GM23338 (cell line): ENCODE measurements at regions not wholly inside any gene's neighbourhood (a gene's known extent, or its start where the extent isn't known, plus 50 kb on each side); places are given as distances from the start of the nearest gene placed in this dataset.

Experiments used
- ATAC-seq: fragments of 200-7000 bp; cut with Tn5 transposase; 3 replicates; pipeline ENCODE4 v1.9.1; 2020
- DNase-seq: peaks from one replicate; pipeline ENCODE4 v3.0.0-alpha.2; 2015; ENCODE audit warnings: low spot score
- H2AFZ ChIP-seq: fragments of 200-600 bp; sonication (generic); 2 replicates; pipeline ENCODE4 v1.8.0; 2016; ENCODE audit warnings: antibody characterized with exemption, mild to moderate bottlenecking, moderate library complexity
- H3F3A ChIP-seq: fragments of 200-600 bp; sonication (generic); replicated peaks from 2 replicates; pipeline ENCODE4 v1.8.0; 2017; ENCODE audit warnings: antibody characterized with exemption, mixed run types, low read depth
- H3K27ac ChIP-seq: fragments of 200-600 bp; sonication (generic); 2 replicates; pipeline ENCODE4 v1.6.1; 2016; ENCODE audit warnings: low read depth
- H3K27me3 ChIP-seq: fragments of 200-600 bp; sonication (generic); 2 replicates; pipeline ENCODE4 v1.8.0; 2016; ENCODE audit warnings: mild to moderate bottlenecking, mixed run types, moderate library complexity; ENCODE audit not compliant: insufficient read depth
- H3K36me3 ChIP-seq: fragments of 200-600 bp; sonication (generic); 2 replicates; pipeline ENCODE4 v1.8.0; 2016; ENCODE audit warnings: mild to moderate bottlenecking; ENCODE audit not compliant: insufficient read depth
- H3K4me1 ChIP-seq: fragments of 200-600 bp; sonication (generic); 2 replicates; pipeline ENCODE4 v1.8.0; 2016; ENCODE audit warnings: mild to moderate bottlenecking, moderate library complexity; ENCODE audit not compliant: insufficient read depth
- H3K4me2 ChIP-seq: fragments of 200-600 bp; sonication (generic); 2 replicates; pipeline ENCODE4 v1.7.1; 2017; ENCODE audit warnings: mixed run types
- H3K4me3 ChIP-seq: fragments of 200-600 bp; sonication (generic); 2 replicates; pipeline ENCODE4 v1.6.1; 2016; ENCODE audit warnings: mixed run types
- H3K79me2 ChIP-seq: fragments of 200-600 bp; sonication (generic); replicated peaks from 2 replicates; pipeline ENCODE4 v1.8.0; 2017; ENCODE audit warnings: mild to moderate bottlenecking; ENCODE audit not compliant: insufficient read depth
- H3K9me2 ChIP-seq: fragments of 200-600 bp; sonication (generic); 2 replicates; pipeline ENCODE4 v1.8.0; 2017; ENCODE audit not compliant: insufficient read depth
- H4K20me1 ChIP-seq: fragments of 200-600 bp; sonication (generic); replicated peaks from 2 replicates; pipeline ENCODE4 v1.8.0; 2017; ENCODE audit warnings: mild to moderate bottlenecking; ENCODE audit not compliant: insufficient read depth
- H3K27ac Mint-ChIP-seq: 2 replicates; pipeline ENCODE4 v1.8.0; 2020; ENCODE audit warnings: inconsistent platforms, mild to moderate bottlenecking, moderate library complexity, mixed read lengths
- H3K27me3 Mint-ChIP-seq: 3 replicates; pipeline ENCODE4 v1.8.0; 2022; ENCODE audit warnings: low read depth, mild to moderate bottlenecking, moderate library complexity, mixed read lengths, inconsistent platforms; ENCODE audit not compliant: insufficient read depth, poor library complexity
- H3K36me3 Mint-ChIP-seq: 3 replicates; pipeline ENCODE4 v1.8.0; 2021; ENCODE audit warnings: low read depth, mild to moderate bottlenecking, inconsistent platforms, moderate library complexity, mixed read lengths
- H3K4me1 Mint-ChIP-seq: 3 replicates; pipeline ENCODE4 v1.8.0; 2020; ENCODE audit warnings: mild to moderate bottlenecking, inconsistent platforms, mixed read lengths
- H3K4me3 Mint-ChIP-seq: 3 replicates; pipeline ENCODE4 v1.8.0; 2021; ENCODE audit warnings: moderate library complexity, mild to moderate bottlenecking, inconsistent platforms, mixed read lengths
- H3K9me3 Mint-ChIP-seq: 3 replicates; pipeline ENCODE4 v1.8.0; 2020; ENCODE audit warnings: moderate library complexity, mild to moderate bottlenecking, inconsistent platforms, mixed read lengths
- CREB1 ChIP-seq: fragments of 250-450 bp; sonication (Bioruptor Pico); IDR thresholded peaks from 2 replicates; pipeline ENCODE4 v1.5.0; 2020; ENCODE audit warnings: low read depth, mild to moderate bottlenecking, moderate library complexity
- EZH2 ChIP-seq: fragments of 200-600 bp; sonication (generic); IDR thresholded peaks from one replicate; pipeline ENCODE4 v1.8.0; 2017; ENCODE audit warnings: antibody characterized with exemption, mild to moderate bottlenecking, low read depth; ENCODE audit not compliant: unreplicated experiment
- EZH2phosphoT487 ChIP-seq: fragments of 200-600 bp; sonication (generic); IDR thresholded peaks from one replicate; pipeline ENCODE4 v1.8.1; 2018; ENCODE audit warnings: antibody characterized with exemption; ENCODE audit not compliant: unreplicated experiment
- JUNB ChIP-seq: IDR thresholded peaks from one replicate; pipeline ENCODE4 v1.6.1; 2016; ENCODE audit warnings: antibody characterized with exemption; ENCODE audit not compliant: unreplicated experiment
- NANOG ChIP-seq: IDR thresholded peaks from 2 replicates; pipeline ENCODE4 v1.6.1; 2016; ENCODE audit warnings: antibody characterized with exemption, borderline replicate concordance
- POLR2AphosphoS5 ChIP-seq: IDR thresholded peaks from 2 replicates; pipeline ENCODE4 v1.6.1; 2016; ENCODE audit warnings: antibody characterized with exemption, low read depth
- STAT1 ChIP-seq: IDR thresholded peaks from one replicate; pipeline ENCODE4 v1.6.1; 2016; ENCODE audit warnings: antibody characterized with exemption; ENCODE audit not compliant: unreplicated experiment
- ZNF114 ChIP-seq: fragments of 250-450 bp; sonication (Bioruptor Pico); IDR thresholded peaks from 2 replicates; pipeline ENCODE4 v1.5.0; 2020; ENCODE audit warnings: mild to moderate bottlenecking, moderate library complexity
- ZNF331 ChIP-seq: fragments of 250-450 bp; sonication (Bioruptor Pico); IDR thresholded peaks from 2 replicates; pipeline ENCODE4 v1.5.0; 2020; ENCODE audit warnings: low read depth, mild to moderate bottlenecking, moderate library complexity
- TF ChIP-seq, protein P1 (sequence below), 2 experiments: fragments of 200-600 bp in 1 of 2; sonication (generic) in 1 of 2; conservative IDR thresholded peaks; 2 replicates each; pipeline versions ENCODE4 v1.5.1 to v1.6.1; 2016 to 2017; ENCODE audit warnings: antibody characterized with exemption in 2 of 2, low read depth in 2 of 2, mild to moderate bottlenecking in 2 of 2, moderate library complexity in 1 of 2
- TF ChIP-seq, protein P2 (sequence below): IDR thresholded peaks from 2 replicates; pipeline ENCODE4 v1.6.1; 2016; ENCODE audit warnings: antibody characterized with exemption
- TF ChIP-seq, protein P3 (sequence below): IDR thresholded peaks from one replicate; pipeline ENCODE4 v1.6.1; 2018; ENCODE audit warnings: antibody characterized with exemption; ENCODE audit not compliant: unreplicated experiment
- TF ChIP-seq, protein P4 (sequence below): fragments of 250-450 bp; sonication (Bioruptor Pico); IDR thresholded peaks from 2 replicates; pipeline ENCODE4 v1.5.0; 2020; ENCODE audit warnings: mild to moderate bottlenecking, moderate library complexity

DNA sequence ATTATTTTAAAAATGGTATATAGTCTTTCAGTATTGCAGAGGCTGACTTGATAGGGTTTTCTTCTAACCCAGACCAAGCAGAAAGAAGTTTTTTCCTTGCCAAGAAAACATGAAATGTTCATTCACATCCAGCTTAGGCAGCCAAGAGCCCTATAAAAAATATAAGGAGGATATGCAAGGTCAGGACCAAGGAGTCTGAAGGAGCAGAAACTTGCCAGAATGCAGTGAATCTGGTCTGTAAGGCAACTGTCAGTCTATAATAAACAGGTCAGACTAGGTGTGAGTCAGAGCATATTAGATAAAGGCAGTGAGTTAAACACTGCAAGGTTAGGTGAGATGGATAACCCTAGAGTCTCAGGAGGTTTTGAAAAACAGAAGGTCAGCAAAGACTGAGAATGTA lies 645.5 kb downstream of the C12orf50 start:
- Histone ChIP-seq H3F3A (no peaks in the 10 kb centered on the region), H3K27ac (no peak overlapping the region), H2AFZ (no peak overlapping the region), H3K4me1 (peaks cover 11% of the 10 kb centered on the region), H4K20me1 (no peaks in the 10 kb centered on the region), H3K4me2 (no peak overlapping the region), H3K4me3 (no peak overlapping the region), H3K27me3 (no peaks in the 10 kb centered on the region), H3K36me3 (no peaks in the 10 kb centered on the region), H3K9me2 (no peaks in the 10 kb centered on the region; the same call in 1 of the 2 replicates), H3K79me2 (no peaks in the 10 kb centered on the region)
- TF ChIP-seq EZH2phosphoT487 (no peak), NANOG (no peak), ZNF114 (CRISPR knock-in tag) (no peak), EZH2 (no peak), CREB1 (no peak), POLR2AphosphoS5 (no peak), JUNB (no peak), STAT1 (no peak), ZNF331 (no peak)
- TF ChIP-seq, protein P1, sequence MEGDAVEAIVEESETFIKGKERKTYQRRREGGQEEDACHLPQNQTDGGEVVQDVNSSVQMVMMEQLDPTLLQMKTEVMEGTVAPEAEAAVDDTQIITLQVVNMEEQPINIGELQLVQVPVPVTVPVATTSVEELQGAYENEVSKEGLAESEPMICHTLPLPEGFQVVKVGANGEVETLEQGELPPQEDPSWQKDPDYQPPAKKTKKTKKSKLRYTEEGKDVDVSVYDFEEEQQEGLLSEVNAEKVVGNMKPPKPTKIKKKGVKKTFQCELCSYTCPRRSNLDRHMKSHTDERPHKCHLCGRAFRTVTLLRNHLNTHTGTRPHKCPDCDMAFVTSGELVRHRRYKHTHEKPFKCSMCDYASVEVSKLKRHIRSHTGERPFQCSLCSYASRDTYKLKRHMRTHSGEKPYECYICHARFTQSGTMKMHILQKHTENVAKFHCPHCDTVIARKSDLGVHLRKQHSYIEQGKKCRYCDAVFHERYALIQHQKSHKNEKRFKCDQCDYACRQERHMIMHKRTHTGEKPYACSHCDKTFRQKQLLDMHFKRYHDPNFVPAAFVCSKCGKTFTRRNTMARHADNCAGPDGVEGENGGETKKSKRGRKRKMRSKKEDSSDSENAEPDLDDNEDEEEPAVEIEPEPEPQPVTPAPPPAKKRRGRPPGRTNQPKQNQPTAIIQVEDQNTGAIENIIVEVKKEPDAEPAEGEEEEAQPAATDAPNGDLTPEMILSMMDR (conservative IDR thresholded peaks at IDR 0.05; ENCODE audit: low read depth in 2 of 2) = no peak
- TF ChIP-seq, protein P2, sequence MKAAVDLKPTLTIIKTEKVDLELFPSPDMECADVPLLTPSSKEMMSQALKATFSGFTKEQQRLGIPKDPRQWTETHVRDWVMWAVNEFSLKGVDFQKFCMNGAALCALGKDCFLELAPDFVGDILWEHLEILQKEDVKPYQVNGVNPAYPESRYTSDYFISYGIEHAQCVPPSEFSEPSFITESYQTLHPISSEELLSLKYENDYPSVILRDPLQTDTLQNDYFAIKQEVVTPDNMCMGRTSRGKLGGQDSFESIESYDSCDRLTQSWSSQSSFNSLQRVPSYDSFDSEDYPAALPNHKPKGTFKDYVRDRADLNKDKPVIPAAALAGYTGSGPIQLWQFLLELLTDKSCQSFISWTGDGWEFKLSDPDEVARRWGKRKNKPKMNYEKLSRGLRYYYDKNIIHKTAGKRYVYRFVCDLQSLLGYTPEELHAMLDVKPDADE = no peak
- TF ChIP-seq, protein P3, sequence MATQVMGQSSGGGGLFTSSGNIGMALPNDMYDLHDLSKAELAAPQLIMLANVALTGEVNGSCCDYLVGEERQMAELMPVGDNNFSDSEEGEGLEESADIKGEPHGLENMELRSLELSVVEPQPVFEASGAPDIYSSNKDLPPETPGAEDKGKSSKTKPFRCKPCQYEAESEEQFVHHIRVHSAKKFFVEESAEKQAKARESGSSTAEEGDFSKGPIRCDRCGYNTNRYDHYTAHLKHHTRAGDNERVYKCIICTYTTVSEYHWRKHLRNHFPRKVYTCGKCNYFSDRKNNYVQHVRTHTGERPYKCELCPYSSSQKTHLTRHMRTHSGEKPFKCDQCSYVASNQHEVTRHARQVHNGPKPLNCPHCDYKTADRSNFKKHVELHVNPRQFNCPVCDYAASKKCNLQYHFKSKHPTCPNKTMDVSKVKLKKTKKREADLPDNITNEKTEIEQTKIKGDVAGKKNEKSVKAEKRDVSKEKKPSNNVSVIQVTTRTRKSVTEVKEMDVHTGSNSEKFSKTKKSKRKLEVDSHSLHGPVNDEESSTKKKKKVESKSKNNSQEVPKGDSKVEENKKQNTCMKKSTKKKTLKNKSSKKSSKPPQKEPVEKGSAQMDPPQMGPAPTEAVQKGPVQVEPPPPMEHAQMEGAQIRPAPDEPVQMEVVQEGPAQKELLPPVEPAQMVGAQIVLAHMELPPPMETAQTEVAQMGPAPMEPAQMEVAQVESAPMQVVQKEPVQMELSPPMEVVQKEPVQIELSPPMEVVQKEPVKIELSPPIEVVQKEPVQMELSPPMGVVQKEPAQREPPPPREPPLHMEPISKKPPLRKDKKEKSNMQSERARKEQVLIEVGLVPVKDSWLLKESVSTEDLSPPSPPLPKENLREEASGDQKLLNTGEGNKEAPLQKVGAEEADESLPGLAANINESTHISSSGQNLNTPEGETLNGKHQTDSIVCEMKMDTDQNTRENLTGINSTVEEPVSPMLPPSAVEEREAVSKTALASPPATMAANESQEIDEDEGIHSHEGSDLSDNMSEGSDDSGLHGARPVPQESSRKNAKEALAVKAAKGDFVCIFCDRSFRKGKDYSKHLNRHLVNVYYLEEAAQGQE = no peak
- TF ChIP-seq, protein P4, sequence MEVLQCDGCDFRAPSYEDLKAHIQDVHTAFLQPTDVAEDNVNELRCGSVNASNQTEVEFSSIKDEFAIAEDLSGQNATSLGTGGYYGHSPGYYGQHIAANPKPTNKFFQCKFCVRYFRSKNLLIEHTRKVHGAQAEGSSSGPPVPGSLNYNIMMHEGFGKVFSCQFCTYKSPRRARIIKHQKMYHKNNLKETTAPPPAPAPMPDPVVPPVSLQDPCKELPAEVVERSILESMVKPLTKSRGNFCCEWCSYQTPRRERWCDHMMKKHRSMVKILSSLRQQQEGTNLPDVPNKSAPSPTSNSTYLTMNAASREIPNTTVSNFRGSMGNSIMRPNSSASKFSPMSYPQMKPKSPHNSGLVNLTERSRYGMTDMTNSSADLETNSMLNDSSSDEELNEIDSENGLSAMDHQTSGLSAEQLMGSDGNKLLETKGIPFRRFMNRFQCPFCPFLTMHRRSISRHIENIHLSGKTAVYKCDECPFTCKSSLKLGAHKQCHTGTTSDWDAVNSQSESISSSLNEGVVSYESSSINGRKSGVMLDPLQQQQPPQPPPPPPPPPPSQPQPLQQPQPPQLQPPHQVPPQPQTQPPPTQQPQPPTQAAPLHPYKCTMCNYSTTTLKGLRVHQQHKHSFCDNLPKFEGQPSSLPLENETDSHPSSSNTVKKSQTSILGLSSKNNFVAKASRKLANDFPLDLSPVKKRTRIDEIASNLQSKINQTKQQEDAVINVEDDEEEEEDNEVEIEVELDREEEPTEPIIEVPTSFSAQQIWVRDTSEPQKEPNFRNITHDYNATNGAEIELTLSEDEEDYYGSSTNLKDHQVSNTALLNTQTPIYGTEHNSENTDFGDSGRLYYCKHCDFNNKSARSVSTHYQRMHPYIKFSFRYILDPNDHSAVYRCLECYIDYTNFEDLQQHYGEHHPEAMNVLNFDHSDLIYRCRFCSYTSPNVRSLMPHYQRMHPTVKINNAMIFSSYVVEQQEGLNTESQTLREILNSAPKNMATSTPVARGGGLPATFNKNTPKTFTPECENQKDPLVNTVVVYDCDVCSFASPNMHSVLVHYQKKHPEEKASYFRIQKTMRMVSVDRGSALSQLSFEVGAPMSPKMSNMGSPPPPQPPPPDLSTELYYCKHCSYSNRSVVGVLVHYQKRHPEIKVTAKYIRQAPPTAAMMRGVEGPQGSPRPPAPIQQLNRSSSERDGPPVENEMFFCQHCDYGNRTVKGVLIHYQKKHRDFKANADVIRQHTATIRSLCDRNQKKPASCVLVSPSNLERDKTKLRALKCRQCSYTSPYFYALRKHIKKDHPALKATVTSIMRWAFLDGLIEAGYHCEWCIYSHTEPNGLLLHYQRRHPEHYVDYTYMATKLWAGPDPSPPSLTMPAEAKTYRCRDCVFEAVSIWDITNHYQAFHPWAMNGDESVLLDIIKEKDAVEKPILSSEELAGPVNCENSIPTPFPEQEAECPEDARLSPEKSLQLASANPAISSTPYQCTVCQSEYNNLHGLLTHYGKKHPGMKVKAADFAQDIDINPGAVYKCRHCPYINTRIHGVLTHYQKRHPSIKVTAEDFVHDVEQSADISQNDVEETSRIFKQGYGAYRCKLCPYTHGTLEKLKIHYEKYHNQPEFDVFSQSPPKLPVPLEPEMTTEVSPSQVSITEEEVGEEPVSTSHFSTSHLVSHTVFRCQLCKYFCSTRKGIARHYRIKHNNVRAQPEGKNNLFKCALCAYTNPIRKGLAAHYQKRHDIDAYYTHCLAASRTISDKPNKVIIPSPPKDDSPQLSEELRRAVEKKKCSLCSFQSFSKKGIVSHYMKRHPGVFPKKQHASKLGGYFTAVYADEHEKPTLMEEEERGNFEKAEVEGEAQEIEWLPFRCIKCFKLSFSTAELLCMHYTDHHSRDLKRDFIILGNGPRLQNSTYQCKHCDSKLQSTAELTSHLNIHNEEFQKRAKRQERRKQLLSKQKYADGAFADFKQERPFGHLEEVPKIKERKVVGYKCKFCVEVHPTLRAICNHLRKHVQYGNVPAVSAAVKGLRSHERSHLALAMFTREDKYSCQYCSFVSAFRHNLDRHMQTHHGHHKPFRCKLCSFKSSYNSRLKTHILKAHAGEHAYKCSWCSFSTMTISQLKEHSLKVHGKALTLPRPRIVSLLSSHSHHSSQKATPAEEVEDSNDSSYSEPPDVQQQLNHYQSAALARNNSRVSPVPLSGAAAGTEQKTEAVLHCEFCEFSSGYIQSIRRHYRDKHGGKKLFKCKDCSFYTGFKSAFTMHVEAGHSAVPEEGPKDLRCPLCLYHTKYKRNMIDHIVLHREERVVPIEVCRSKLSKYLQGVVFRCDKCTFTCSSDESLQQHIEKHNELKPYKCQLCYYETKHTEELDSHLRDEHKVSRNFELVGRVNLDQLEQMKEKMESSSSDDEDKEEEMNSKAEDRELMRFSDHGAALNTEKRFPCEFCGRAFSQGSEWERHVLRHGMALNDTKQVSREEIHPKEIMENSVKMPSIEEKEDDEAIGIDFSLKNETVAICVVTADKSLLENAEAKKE (CRISPR knock-in tag) = no peak
- no peak overlapping the region for H3K4me3 Mint-ChIP-seq
- H3K36me3 Mint-ChIP-seq = peaks cover 4% of the 10 kb centered on the region; the same call in 2 of the 3 replicates
- DNase-seq (no peak), ATAC-seq (no peak)
- 0 out of 2 replicates have a peak overlapping the region, but pooled peaks have one; percentile 24 for H3K27ac Mint-ChIP-seq
- H3K27me3 Mint-ChIP-seq = no peaks in the 10 kb centered on the region
- peaks cover 5% of the 10 kb centered on the region; the same call in 2 of the 3 replicates for H3K9me3 Mint-ChIP-seq
- peaks cover 22% of the 10 kb centered on the region for H3K4me1 Mint-ChIP-seq
